B cell (primary cell): ENCODE measurements at regions not wholly inside any gene's neighbourhood (a gene's known extent, or its start where the extent isn't known, plus 50 kb on each side); places are given as distances from the start of the nearest gene placed in this dataset.

Experiments
- ATAC-seq: fragments of 200-7000 bp; cut with Tn5 transposase; one replicate; pipeline ENCODE4 v1.10.0; 2021; ENCODE audit warnings: low read depth, mild to moderate bottlenecking, moderate number of reproducible peaks, moderate library complexity
- CTCF ChIA-PET: fragments of 350-600 bp; sonication (Branson Sonifier 250); formaldehyde crosslinking; loops from one replicate; lab custom pipeline; 2021; ENCODE audit warnings: antibody characterized with exemption, inconsistent platforms; lab: Charles Lee
- POLR2A ChIA-PET: fragments of 350-600 bp; sonication (Branson Sonifier 250); formaldehyde crosslinking; loops from one replicate; lab custom pipeline; 2021; ENCODE audit warnings: antibody characterized with exemption; lab: Charles Lee
- DNase-seq: peaks from one replicate; pipeline ENCODE4 v3.0.0; 2013
- H2AFZ ChIP-seq: 2 replicates; pipeline ENCODE4 v1.6.1; 2012; ENCODE audit warnings: mild to moderate bottlenecking, low read depth, low read length; ENCODE audit not compliant: insufficient read depth, poor library complexity, severe bottlenecking
- H3K27ac ChIP-seq, 2 donors: 1 replicate in 1 of 2; 2 replicates in 1 of 2; pipeline ENCODE4 v1.5.1; 2012 to 2013; ENCODE audit warnings: low read length in 2 of 2, mild to moderate bottlenecking in 2 of 2, moderate library complexity in 1 of 2
- H3K27me3 ChIP-seq, 4 experiments: fragments of 200-600 bp in 1 of 4; sonication (generic) in 1 of 4; replicated peaks in 1 of 4; 1 replicate in 2 of 4; 2 replicates in 2 of 4; pipeline versions ENCODE4 v1.6.1 to v1.7.0; 2013 to 2016; ENCODE audit warnings: low read length in 3 of 4, mild to moderate bottlenecking in 2 of 4, mixed read lengths in 1 of 4, moderate library complexity in 1 of 4; ENCODE audit not compliant: insufficient read depth in 4 of 4, control insufficient read depth in 3 of 4; ENCODE audit errors: control extremely low read depth in 1 of 4
- H3K36me3 ChIP-seq, 2 experiments: replicated peaks in 1 of 2; 1 replicate in 1 of 2; 2 replicates in 1 of 2; pipeline versions ENCODE4 v1.6.1 to v1.7.1; 2013; ENCODE audit warnings: low read length in 1 of 2; ENCODE audit not compliant: insufficient read depth in 2 of 2, control insufficient read depth in 1 of 2; ENCODE audit errors: control extremely low read depth in 1 of 2, extremely low read depth in 1 of 2
- H3K4me1 ChIP-seq, 2 donors: fragments of 200-600 bp in 1 of 2; sonication (generic) in 1 of 2; 1 replicate in 1 of 2; 2 replicates in 1 of 2; pipeline versions ENCODE4 v1.5.1 to v1.6.1; 2013 to 2017; ENCODE audit warnings: low read length in 2 of 2; ENCODE audit not compliant: control insufficient read depth in 2 of 2, insufficient read depth in 2 of 2
- H3K4me2 ChIP-seq: replicated peaks from 2 replicates; pipeline ENCODE3; 2012; ENCODE audit warnings: mild to moderate bottlenecking, low read depth, low read length; ENCODE audit not compliant: poor library complexity, severe bottlenecking
- H3K4me3 ChIP-seq, 5 experiments: fragments of 200-600 bp in 1 of 5; sonication (generic) in 1 of 5; 1 replicate in 3 of 5; 2 replicates in 2 of 5; pipeline versions ENCODE4 v1.5.1 to v1.7.0; 2011 to 2016; ENCODE audit warnings: low read length in 4 of 5, mild to moderate bottlenecking in 4 of 5, low read depth in 2 of 5, control low read depth in 1 of 5, moderate library complexity in 1 of 5; ENCODE audit not compliant: insufficient read depth in 1 of 5; ENCODE audit errors: control extremely low read depth in 1 of 5, extremely low read depth in 1 of 5
- H3K79me2 ChIP-seq: fragments of 200-600 bp; sonication (generic); one replicate; pipeline ENCODE4 v1.6.0; 2016; ENCODE audit warnings: low read length; ENCODE audit not compliant: control insufficient read depth, insufficient read depth
- H3K9ac ChIP-seq: fragments of 200-600 bp; sonication (generic); 2 replicates; pipeline ENCODE4 v1.6.1; 2017; ENCODE audit warnings: mild to moderate bottlenecking, low read length, moderate library complexity
- H3K9me3 ChIP-seq, 3 donors: one replicate each; pipeline versions ENCODE4 v1.6.1 to v1.7.1; 2013; ENCODE audit warnings: low read length in 2 of 3; ENCODE audit not compliant: control insufficient read depth in 2 of 3, insufficient read depth in 1 of 3; ENCODE audit errors: control extremely low read depth in 1 of 3
- H4K20me1 ChIP-seq: 2 replicates; pipeline ENCODE4 v1.6.0; 2012; ENCODE audit warnings: mild to moderate bottlenecking, low read length; ENCODE audit not compliant: insufficient read depth, control insufficient read depth, poor library complexity, severe bottlenecking
- H3K27ac Mint-ChIP-seq: one replicate; pipeline ENCODE4 v1.8.0; 2021; ENCODE audit warnings: mixed read lengths
- H3K27me3 Mint-ChIP-seq: one replicate; pipeline ENCODE4 v1.8.0; 2021; ENCODE audit warnings: mixed read lengths
- H3K4me1 Mint-ChIP-seq: one replicate; pipeline ENCODE4 v1.8.0; 2021; ENCODE audit warnings: mixed read lengths
- H3K4me3 Mint-ChIP-seq: one replicate; pipeline ENCODE4 v1.8.0; 2021; ENCODE audit warnings: mixed read lengths
- H3K9me3 Mint-ChIP-seq: one replicate; pipeline ENCODE4 v1.8.0; 2022; ENCODE audit warnings: mixed read lengths; ENCODE audit not compliant: insufficient read depth
- CTCF ChIP-seq: fragments of 200-600 bp; IDR thresholded peaks from one replicate; pipeline ENCODE4 v1.8.0; 2022; ENCODE audit warnings: antibody characterized with exemption, mild to moderate bottlenecking
- EZH2 ChIP-seq: IDR thresholded peaks from 2 replicates; pipeline ENCODE4 v1.6.1; 2012; ENCODE audit warnings: borderline replicate concordance, low read depth, mild to moderate bottlenecking, moderate library complexity, low read length; ENCODE audit not compliant: insufficient read depth, poor library complexity, severe bottlenecking
- WGBS: methylation state at CpG from one replicate; pipeline ENCODE4 v1.1.5; 2013; ENCODE audit warnings: missing lambda C conversion rate; ENCODE audit not compliant: insufficient coverage; 5-methylcytosine and 5-hydroxymethylcytosine counted together
- intact Hi-C: fragments of 100-400 bp; cut with micrococcal nuclease; formaldehyde crosslinking; loops from one replicate; pipeline ENCODE4 v1.10.0; 2022

DNA sequence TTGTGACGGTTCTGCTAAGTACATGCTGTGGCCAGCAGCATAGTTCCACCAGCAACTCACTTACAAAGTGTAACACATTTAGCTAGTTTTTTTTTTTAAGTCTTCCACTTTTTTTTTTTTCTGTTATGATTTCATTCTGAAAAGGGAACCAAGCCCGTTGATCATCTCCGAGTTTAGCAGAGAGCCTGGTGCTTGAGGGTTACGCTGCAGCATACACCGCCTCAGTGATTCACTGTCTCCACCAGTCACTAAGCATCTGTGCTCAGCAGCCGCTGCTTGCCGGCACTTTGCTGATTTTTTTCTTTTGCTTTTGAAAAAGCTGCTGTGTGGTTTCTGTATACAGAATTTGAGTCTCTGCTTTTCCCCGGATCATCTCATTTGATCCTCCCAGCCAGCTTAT is 194.5 kb upstream of the CDH13 start:
- Histone ChIP-seq H3K4me1 (no peaks in the 10 kb centered on the region), H3K4me3 (no peak overlapping the region), H3K4me2 (no peak overlapping the region), H3K36me3 (no peaks in the 10 kb centered on the region), H2AFZ (no peak overlapping the region), H3K27ac (no peak overlapping the region), H4K20me1 (no peaks in the 10 kb centered on the region), H3K79me2 (no peaks in the 10 kb centered on the region), H3K27me3 (peaks cover 0 to 3% (median 0%) of the 10 kb centered on the region in 4 experiments), H3K9me3 (no peaks in the 10 kb centered on the region), H3K9ac (no peak overlapping the region)
- ATAC-seq (no peak), DNase-seq (no peak)
- ChIA-PET POLR2A (no interaction called here), CTCF (no interaction called here)
- H3K9me3 Mint-ChIP-seq = no peaks in the 10 kb centered on the region
- H3K27ac Mint-ChIP-seq = no peak overlapping the region
- intact Hi-C loops = no loop called here
- TF ChIP-seq EZH2 = no peak
- TF ChIP-seq CTCF = no peak
- no peaks in the 10 kb centered on the region for H3K4me1 Mint-ChIP-seq
- 74% methylated on average over 5 of the region's 8 CpGs for WGBS
- no peak overlapping the region for H3K4me3 Mint-ChIP-seq
- H3K27me3 Mint-ChIP-seq = peaks cover 3% of the 10 kb centered on the region

- H3K4me3 ChIP-seq = no peak overlapping the region
- no peaks in the 10 kb centered on the region for H3K4me1 Mint-ChIP-seq
- H3K9me3 Mint-ChIP-seq = no peaks in the 10 kb centered on the region
- no peaks in the 10 kb centered on the region for H4K20me1 ChIP-seq
- no peak overlapping the region for H3K27ac ChIP-seq
- no peak overlapping the region for H3K4me2 ChIP-seq
- ChIA-PET CTCF (no interaction called here), POLR2A (no interaction called here)
- TF ChIP-seq CTCF (no peak), EZH2 (no peak)
- 89% methylated on average over 2 of the region's 4 CpGs for WGBS
- peaks cover 0 to 3% (median 1%) of the 10 kb centered on the region in 3 donors for H3K9me3 ChIP-seq
- intact Hi-C loops = no loop called here
- H3K27me3 Mint-ChIP-seq = peaks cover 15% of the 10 kb centered on the region
- ATAC-seq = no peak
- H3K27ac Mint-ChIP-seq = no peak overlapping the region
- H3K4me1 ChIP-seq = no peaks in the 10 kb centered on the region
- H2AFZ ChIP-seq = no peak overlapping the region
- H3K27me3 ChIP-seq = peaks cover 0 to 3% (median under 1%) of the 10 kb centered on the region in 4 experiments
- H3K4me3 Mint-ChIP-seq = no peak overlapping the region
- H3K9ac ChIP-seq = no peak overlapping the region
- no peak for DNase-seq
- H3K79me2 ChIP-seq = no peaks in the 10 kb centered on the region
- no peaks in the 10 kb centered on the region for H3K36me3 ChIP-seq
Observed at GRCh38 chr16:82425661-82426060, 201.1 kb upstream of the CDH13 start.
